HUES64 (cell line): ENCODE measurements at regions not wholly inside any gene's neighbourhood (a gene's known extent, or its start where the extent isn't known, plus 50 kb on each side); places are given as distances from the start of the nearest gene placed in this dataset.
"Not testable (repeated sequence)": the region's sequence is repeated elsewhere in the genome, so short reads cannot be mapped to it uniquely, and the experiment has no call there.

Source experiments
- H3K27ac ChIP-seq: 2 replicates; pipeline ENCODE4 v1.7.0; 2013; ENCODE audit warnings: low read depth, low read length, inconsistent platforms
- H3K27me3 ChIP-seq: 2 replicates; pipeline ENCODE4 v1.6.1; 2013; ENCODE audit warnings: mild to moderate bottlenecking, low read length; ENCODE audit not compliant: insufficient read depth
- H3K36me3 ChIP-seq: 2 replicates; pipeline ENCODE4 v1.6.1; 2013; ENCODE audit warnings: mild to moderate bottlenecking, low read length; ENCODE audit not compliant: insufficient read depth
- H3K4me1 ChIP-seq: 2 replicates; pipeline ENCODE4 v1.6.1; 2013; ENCODE audit warnings: mild to moderate bottlenecking, low read length, moderate library complexity; ENCODE audit not compliant: insufficient read depth
- H3K4me3 ChIP-seq: 2 replicates; pipeline ENCODE4 v1.5.1; 2013; ENCODE audit warnings: mild to moderate bottlenecking, low read length, moderate library complexity
- H3K9ac ChIP-seq: 2 replicates; pipeline ENCODE4 v1.6.1; 2013; ENCODE audit warnings: mild to moderate bottlenecking, low read depth, low read length
- H3K9me3 ChIP-seq: 2 replicates; pipeline ENCODE4 v1.6.1; 2013; ENCODE audit warnings: low read depth, low read length; ENCODE audit not compliant: insufficient read depth
- WGBS: fragments of 150-250, 120-280 bp; methylation state at CpG from one replicate; pipeline ENCODE4 v1.1.7; 2013; ENCODE audit warnings: missing lambda C conversion rate; 5-methylcytosine and 5-hydroxymethylcytosine counted together

DNA sequence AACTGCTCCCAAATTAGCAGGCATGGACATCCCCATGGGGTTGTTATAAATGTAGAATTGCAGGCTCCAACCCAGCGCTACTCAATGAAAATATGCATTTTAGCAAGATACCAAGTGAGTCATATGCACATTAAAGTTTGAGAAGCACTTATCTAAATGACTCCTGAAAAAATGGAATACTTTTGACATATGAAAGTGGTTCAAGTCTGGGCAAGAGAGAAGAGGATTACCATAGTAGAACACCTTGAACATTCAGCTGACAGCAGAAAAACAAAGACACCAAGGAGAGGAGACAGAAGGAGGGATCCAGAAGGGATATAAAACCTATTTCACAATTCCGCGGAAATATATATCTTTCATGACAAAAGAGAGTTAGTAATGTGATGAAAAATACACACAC is 63.2 kb upstream of the CT83 start:
- no peaks in the 10 kb centered on the region for H3K36me3 ChIP-seq
- no peak overlapping the region for H3K4me3 ChIP-seq
- no peak overlapping the region for H3K27ac ChIP-seq
- H3K9ac ChIP-seq, result no peak overlapping the region
- no peaks in the 10 kb centered on the region for H3K4me1 ChIP-seq
- no peaks in the 10 kb centered on the region for H3K9me3 ChIP-seq
- WGBS, result no CpG with 5 or more reads among the region's 3 CpGs
- no peaks in the 10 kb centered on the region for H3K27me3 ChIP-seq

DNA sequence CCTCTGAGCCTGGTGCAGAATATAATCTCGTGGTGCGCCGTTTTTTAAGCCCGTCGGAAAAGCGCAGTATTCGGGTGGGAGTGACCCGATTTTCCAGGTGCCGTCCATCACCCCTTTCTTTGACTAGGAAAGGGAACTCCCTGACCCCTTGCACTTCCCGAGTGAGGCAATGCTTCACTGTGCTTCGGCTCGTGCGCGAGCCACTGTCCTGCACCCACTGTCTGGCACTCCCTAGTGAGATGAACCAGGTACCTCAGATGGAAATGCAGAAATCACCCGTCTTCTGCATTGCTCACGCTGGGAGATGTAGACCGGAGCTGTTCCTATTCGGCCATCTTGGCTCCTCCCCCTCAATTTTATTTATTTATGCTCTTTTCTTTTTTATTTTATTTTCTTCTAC is 57.5 kb upstream of the CT83 start:
- H3K9ac ChIP-seq, H3K4me1 ChIP-seq: not testable (repeated sequence)
- WGBS, result 84% methylated on average over 17 of the region's 18 CpGs

More for the DNA sequence above, 57.5 kb upstream of the CT83 start:
- H3K27me3 ChIP-seq, H3K36me3 ChIP-seq, H3K9me3 ChIP-seq, H3K27ac ChIP-seq: not testable (repeated sequence)
- peak overlapping the region; percentile 29; the same call in 1 of the 2 replicates for H3K4me3 ChIP-seq
